Right lobe of liver (tissue), 4 donors: ENCODE measurements at regions not wholly inside any gene's neighbourhood (a gene's known extent, or its start where the extent isn't known, plus 50 kb on each side); places are given as distances from the start of the nearest gene placed in this dataset.

ENCODE experiments used
- POLR2A ChIP-seq: fragments of 450-650 bp; IDR thresholded peaks from one replicate; pipeline ENCODE4 v1.6.1; 2017; ENCODE audit warnings: antibody characterized with exemption, mild to moderate bottlenecking
- TF ChIP-seq, protein P1 (sequence below), 4 donors: fragments of 200-600 bp in 3 of 4; fragments of 450-650 bp in 1 of 4; IDR thresholded peaks; one replicate each; pipeline versions ENCODE4 v1.5.1 to v1.8.0; 2016 to 2022; ENCODE audit warnings: antibody characterized with exemption in 4 of 4, mild to moderate bottlenecking in 2 of 4
- donor health status: DM: no; HTN: no; CAD: no.
- donor health status: DM: no; HTN: no; CAD: no.
- donor health status: DM: no; HTN: yes; CAD: no.

DNA sequence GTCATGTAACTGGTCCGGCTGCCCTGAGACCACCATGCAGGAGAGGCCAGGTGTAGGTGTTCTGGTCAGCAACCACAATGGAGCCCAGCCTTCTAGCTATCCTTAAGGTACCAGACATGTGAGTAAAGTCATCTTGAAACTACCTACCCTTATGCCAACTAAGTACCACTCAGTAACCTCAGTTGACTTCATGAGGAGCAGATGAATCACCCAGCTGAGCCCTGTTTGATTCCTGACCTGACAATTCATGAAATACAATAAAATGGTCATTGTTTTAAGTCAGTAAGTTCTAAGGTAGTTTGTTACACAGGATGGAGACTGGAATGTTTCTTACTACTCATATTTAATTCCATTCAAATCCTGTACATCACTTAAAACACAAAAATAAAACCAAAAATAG is 113.1 kb upstream of the LMO4 start:
- TF ChIP-seq, protein P1, sequence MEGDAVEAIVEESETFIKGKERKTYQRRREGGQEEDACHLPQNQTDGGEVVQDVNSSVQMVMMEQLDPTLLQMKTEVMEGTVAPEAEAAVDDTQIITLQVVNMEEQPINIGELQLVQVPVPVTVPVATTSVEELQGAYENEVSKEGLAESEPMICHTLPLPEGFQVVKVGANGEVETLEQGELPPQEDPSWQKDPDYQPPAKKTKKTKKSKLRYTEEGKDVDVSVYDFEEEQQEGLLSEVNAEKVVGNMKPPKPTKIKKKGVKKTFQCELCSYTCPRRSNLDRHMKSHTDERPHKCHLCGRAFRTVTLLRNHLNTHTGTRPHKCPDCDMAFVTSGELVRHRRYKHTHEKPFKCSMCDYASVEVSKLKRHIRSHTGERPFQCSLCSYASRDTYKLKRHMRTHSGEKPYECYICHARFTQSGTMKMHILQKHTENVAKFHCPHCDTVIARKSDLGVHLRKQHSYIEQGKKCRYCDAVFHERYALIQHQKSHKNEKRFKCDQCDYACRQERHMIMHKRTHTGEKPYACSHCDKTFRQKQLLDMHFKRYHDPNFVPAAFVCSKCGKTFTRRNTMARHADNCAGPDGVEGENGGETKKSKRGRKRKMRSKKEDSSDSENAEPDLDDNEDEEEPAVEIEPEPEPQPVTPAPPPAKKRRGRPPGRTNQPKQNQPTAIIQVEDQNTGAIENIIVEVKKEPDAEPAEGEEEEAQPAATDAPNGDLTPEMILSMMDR (IDR thresholded peaks at IDR 0.05) = no peak
- no peak for TF ChIP-seq POLR2A
